HG02938 (cell line): ENCODE measurements at regions not wholly inside any gene's neighbourhood (a gene's known extent, or its start where the extent isn't known, plus 50 kb on each side); places are given as distances from the start of the nearest gene placed in this dataset.
A peak's percentile ranks its signal among the peaks of the same experiment; 100 is the strongest.
"Not testable (repeated sequence)": the region's sequence is repeated elsewhere in the genome, so short reads cannot be mapped to it uniquely, and the experiment has no call there.

Experiments used
- ATAC-seq: cut with Tn5 transposase; IDR thresholded peaks from one replicate; pipeline ENCODE4 v1.9.1; 2021; ENCODE audit warnings: mild to moderate bottlenecking, moderate library complexity; ENCODE audit not compliant: unreplicated experiment

DNA sequence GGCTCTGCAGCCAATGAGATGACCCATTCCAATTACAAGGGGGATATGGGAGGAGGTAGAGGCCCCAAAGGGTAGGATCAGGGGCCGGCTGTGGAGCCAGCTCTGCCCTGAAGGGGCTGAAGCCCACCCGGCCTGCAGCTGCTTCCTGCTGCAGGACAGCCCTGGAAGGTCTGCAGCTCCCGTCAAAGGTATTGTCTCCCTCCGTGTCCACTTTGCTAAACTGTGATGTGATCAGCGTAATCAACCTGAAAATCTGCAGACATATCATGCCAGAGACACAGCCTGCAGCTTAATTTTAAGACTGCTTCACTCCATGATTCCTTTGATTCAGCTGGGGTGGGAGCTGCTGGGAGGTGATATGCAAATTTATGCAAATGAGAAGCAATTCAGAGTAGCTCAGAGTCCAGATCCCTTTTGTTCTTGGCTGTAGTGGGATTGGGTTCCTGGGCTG is 90.7 kb downstream of the GADD45G start:
- no peak for ATAC-seq

GRCh38 chr9:89695979-89696378 is 91.2 kb downstream of the GADD45G start:
- not testable (repeated sequence) for ATAC-seq

DNA sequence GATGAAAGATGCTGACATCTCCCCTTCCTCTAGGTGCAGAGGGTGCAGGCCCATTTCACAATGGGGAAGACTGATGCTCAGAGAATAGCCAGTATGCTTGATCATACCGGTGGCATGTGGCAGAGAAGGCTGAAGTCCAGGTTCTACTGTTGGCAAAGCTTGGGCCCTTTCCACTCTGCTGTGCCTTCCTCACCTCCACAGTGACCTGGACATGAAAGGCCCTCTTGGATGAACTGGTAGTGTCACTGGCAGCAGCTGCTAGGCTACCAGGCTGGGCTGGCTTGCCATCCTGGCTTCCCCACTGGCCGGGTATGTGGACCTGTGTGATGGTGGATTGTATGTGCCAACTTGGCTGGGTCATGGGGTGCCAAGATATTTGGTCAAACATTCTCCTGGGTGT is 92.0 kb downstream of the GADD45G start:
- no peak for ATAC-seq

- ATAC-seq, result no peak
Observed at GRCh38 chr9:89697553-89697952, 92.7 kb downstream of the GADD45G start.

GRCh38 chr9:89698411-89699005 is 93.7 kb downstream of the GADD45G start:
- ATAC-seq, result no peak

GRCh38 chr9:89699646-89700045 is 94.8 kb downstream of the GADD45G start:
- ATAC-seq, result no peak

- ATAC-seq, result peak; percentile 72
Observed at GRCh38 chr9:89701221-89701798, 96.5 kb downstream of the GADD45G start.

GRCh38 chr9:89702401-89702800 is 97.6 kb downstream of the GADD45G start:
- ATAC-seq, result no peak

- no peak for ATAC-seq
Observed at GRCh38 chr9:89705651-89706050, 100.8 kb downstream of the GADD45G start.

DNA sequence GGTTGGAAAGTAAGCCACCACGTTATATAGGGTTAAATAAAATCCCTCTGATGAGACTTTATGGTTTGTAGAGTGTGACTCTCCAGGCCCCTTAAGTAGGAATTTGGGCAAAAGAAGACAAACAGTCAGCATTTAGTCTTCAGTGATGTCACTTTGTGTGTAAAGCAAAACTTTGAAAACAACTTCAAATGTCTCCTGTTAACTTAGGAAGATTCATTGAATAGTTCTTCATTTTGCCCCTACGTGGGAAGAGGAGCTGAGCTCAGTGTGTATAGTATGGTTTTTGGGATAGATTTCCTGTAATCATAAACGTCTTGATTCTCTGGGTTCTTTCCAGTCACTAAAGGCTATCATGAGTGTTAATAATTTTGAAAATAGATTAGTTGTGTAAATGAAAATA is 101.3 kb downstream of the GADD45G start:
- ATAC-seq, result no peak

GRCh38 chr9:89706731-89707191 is 101.9 kb downstream of the GADD45G start:
- no peak for ATAC-seq

GRCh38 chr9:89710697-89711096 is 105.9 kb downstream of the GADD45G start:
- no peak for ATAC-seq

DNA sequence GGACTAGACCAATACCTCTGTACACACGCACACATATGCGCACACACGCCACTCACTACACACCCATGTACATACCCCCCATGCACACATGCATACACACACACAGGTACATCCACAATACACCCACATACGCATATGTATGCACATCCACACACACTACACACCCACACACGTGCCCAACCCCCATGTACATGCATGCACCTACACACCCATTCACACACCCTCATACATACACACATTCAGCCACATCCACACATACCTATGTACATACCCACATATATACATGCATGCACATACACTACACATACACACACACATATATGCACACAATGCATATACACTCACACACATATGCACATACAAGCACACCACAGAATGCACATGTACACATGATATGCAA is 107.1 kb downstream of the GADD45G start:
- ATAC-seq, result no peak

GRCh38 chr9:89712283-89712682 is 107.5 kb downstream of the GADD45G start:
- ATAC-seq, result no peak

- no peak for ATAC-seq
Observed at GRCh38 chr9:89714321-89714720, 109.5 kb downstream of the GADD45G start.

- no peak for ATAC-seq
Observed at GRCh38 chr9:89715318-89715858, 110.6 kb downstream of the GADD45G start.

DNA sequence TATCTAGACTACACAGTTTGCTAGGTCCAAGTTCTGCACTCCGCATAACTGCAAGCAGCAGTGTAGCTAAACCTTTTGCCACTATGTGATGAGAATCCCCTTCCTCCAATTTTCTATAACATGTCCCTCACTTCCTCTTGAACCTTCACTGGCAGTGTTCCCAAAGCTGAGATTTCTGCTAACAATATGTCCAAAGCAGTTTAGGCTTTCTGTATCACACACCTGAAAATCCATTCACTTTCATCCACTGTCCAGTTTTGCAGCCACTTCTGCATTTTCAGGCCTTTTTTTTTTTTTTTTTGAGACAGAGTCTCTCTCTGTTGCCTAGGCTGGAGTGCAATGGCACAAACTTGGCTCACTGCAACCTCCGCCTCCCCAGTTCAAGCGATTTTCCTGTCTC is 111.1 kb downstream of the GADD45G start:
- no peak for ATAC-seq

DNA sequence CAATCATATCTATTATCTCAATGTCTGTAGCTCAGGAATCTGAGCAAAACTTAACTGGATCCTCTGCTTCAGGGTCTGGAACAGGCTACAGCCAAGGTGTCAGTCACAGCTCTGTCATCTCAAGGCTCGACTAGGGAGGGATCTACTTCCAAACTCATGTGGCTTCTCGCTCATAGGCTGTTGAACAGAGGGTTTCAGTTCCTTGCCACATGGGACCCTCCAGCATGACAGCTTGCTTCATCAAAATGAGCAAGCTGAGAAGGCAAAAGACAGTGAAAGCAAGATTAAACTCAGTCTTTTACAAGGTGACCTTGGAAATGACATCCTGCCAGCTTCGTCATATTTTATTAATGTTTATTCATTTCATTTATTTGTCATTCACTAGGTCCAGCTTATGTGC is 111.7 kb downstream of the GADD45G start:
- ATAC-seq, result no peak

DNA sequence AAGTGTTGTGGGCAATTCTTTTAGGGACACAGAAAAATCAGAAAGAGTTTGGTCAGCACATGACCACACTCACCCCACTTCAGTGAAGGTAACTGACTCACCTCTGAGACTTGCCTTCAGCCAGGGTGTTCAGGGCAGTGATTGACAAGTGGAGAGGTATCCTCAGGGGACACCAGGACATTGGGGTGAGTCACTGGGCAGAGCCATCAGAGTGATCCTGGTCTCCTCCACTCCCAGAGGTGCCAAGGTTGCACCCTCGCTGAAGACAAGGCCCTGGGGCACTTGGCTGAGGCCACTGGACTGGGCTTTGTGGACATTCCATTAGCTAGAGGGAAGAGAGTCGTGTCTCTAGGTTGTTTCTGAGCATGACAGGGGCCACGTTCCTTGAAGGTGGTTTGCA is 113.4 kb downstream of the GADD45G start:
- ATAC-seq, result no peak

GRCh38 chr9:89718651-89719050 is 113.8 kb downstream of the GADD45G start:
- no peak for ATAC-seq

DNA sequence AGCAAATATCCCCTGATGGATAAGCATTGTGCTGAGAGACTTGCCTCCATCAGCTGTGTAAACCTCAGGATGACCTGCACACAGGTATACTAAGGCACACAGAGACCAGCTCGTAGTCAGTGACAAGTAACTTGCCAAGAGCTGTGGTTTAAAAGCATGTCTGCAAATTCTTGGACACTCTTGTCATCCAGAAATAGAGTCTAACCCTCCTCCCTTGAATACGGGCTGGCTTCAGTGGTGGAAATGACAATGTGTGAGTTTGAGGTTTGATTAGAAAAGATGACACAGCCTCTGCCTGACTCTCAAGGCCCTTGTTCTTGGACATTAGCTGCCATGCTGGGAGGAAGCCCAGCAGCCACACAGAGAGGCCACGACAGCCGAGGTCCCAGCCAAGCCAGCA is 114.4 kb downstream of the GADD45G start:
- no peak for ATAC-seq

- ATAC-seq, result no peak
Observed at GRCh38 chr9:89720696-89721175, 115.9 kb downstream of the GADD45G start.
